Dendritic cell treated with granulocyte-macrophage colony-stimulating factor and Interleukin-4, amounts not matched to agents 40 ng/mL and 50 ng/mL, for 4 days (primary cell): ENCODE measurements at regions not wholly inside any gene's neighbourhood (a gene's known extent, or its start where the extent isn't known, plus 50 kb on each side); places are given as distances from the start of the nearest gene placed in this dataset.
"Not testable (repeated sequence)": the region's sequence is repeated elsewhere in the genome, so short reads cannot be mapped to it uniquely, and the experiment has no call there.

ENCODE experiments used
- H3K27ac Mint-ChIP-seq: one replicate; pipeline ENCODE4 v1.8.0; 2022; ENCODE audit warnings: mild to moderate bottlenecking, mixed read lengths
- H3K27me3 Mint-ChIP-seq: one replicate; pipeline ENCODE4 v1.8.0; 2022; ENCODE audit warnings: mild to moderate bottlenecking, mixed read lengths
- H3K36me3 Mint-ChIP-seq: one replicate; pipeline ENCODE4 v1.8.0; 2022; ENCODE audit warnings: low read depth, mixed read lengths
- H3K4me1 Mint-ChIP-seq: one replicate; pipeline ENCODE4 v1.8.0; 2022; ENCODE audit warnings: low read depth, mixed read lengths
- H3K4me3 Mint-ChIP-seq: one replicate; pipeline ENCODE4 v1.8.0; 2022; ENCODE audit warnings: mild to moderate bottlenecking, moderate library complexity, mixed read lengths
- H3K9me3 Mint-ChIP-seq: one replicate; pipeline ENCODE4 v1.8.0; 2022; ENCODE audit warnings: mixed read lengths
- intact Hi-C: fragments of 100-400 bp; cut with micrococcal nuclease; formaldehyde crosslinking; loops from one replicate; pipeline ENCODE4 v1.15.0; 2022

DNA sequence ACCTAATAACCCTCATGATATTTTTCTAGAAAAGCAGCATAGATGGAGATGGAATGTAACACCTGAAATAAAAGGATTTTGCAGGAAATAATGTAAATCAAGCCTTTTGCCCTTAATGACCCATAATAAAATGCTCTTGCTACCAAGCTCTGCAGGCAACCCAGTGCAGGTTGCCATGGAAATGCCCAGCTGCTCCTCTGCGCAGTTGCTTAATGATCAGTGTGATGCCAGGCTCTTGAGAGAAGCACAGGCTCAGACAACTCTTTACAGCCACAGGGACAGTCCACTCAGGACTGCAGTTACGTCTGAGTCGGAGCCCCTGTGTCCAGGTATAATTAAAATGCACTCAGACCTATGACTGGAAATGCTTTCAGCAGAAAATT lies 165.5 kb downstream of the LACC1 start:
- H3K9me3 Mint-ChIP-seq: no peaks in the 10 kb centered on the region
- no peaks in the 10 kb centered on the region for H3K4me1 Mint-ChIP-seq
- H3K4me3 Mint-ChIP-seq: no peak overlapping the region
- H3K27ac Mint-ChIP-seq: no peak overlapping the region
- H3K36me3 Mint-ChIP-seq: no peaks in the 10 kb centered on the region
- intact Hi-C loops: no loop called here
- H3K27me3 Mint-ChIP-seq: peaks cover 43% of the 10 kb centered on the region

DNA sequence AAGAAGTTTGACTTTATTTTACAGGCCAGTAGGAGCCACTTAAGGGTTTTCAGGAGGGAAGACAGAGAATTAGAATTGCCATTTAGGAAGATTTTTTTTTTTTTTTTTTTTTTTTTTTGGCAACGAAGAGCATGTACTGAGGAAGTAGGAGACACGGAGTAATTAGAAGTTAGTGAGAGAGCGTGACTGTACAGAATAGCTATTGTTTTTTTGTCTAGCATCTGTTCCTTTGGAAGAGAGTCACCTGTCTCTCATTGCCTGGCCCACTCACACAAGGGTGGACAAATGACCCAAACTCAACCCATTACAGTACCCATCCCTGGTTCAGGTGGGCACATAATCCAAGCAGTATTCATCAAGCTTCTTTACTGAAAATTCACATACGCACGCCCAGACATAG lies 166.7 kb downstream of the LACC1 start:
- Mint-ChIP-seq H3K9me3 (no peaks in the 10 kb centered on the region), H3K4me3 (no peak overlapping the region), H3K36me3 (no peaks in the 10 kb centered on the region), H3K27me3 (peaks cover 39% of the 10 kb centered on the region), H3K27ac (no peak overlapping the region), H3K4me1 (no peaks in the 10 kb centered on the region)
- intact Hi-C loops: no loop called here

DNA sequence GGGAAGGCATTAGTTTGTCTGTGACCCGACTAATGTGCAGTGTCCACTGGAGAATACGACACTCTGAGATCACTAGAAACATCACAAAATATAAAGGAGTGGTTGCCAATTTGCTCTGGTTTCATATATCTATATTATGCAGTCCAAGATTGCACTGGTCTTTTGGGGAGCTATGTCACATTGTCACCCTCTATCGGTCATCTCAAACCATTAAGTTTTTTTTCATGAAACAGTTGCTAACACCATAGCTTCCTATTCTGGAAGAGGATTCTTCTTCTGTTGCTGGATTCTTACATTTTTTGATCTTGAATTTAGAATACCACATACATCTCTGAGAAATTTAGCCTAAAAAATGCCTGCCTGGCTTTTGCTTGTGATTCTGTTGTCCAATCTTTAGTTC lies 168.6 kb downstream of the LACC1 start:
- no peaks in the 10 kb centered on the region for H3K36me3 Mint-ChIP-seq
- H3K9me3 Mint-ChIP-seq: no peaks in the 10 kb centered on the region
- peaks cover 48% of the 10 kb centered on the region for H3K27me3 Mint-ChIP-seq
- H3K4me3 Mint-ChIP-seq: no peak overlapping the region
- intact Hi-C loops: no loop called here
- no peaks in the 10 kb centered on the region for H3K4me1 Mint-ChIP-seq
- no peak overlapping the region for H3K27ac Mint-ChIP-seq

GRCh38 chr13:44049081-44049945 lies 169.6 kb downstream of the LACC1 start:
- peaks cover 51% of the 10 kb centered on the region for H3K27me3 Mint-ChIP-seq
- no peaks in the 10 kb centered on the region for H3K36me3 Mint-ChIP-seq
- no peaks in the 10 kb centered on the region for H3K9me3 Mint-ChIP-seq
- no peak overlapping the region for H3K27ac Mint-ChIP-seq
- no peak overlapping the region for H3K4me3 Mint-ChIP-seq
- intact Hi-C loops: no loop called here
- H3K4me1 Mint-ChIP-seq: no peaks in the 10 kb centered on the region

DNA sequence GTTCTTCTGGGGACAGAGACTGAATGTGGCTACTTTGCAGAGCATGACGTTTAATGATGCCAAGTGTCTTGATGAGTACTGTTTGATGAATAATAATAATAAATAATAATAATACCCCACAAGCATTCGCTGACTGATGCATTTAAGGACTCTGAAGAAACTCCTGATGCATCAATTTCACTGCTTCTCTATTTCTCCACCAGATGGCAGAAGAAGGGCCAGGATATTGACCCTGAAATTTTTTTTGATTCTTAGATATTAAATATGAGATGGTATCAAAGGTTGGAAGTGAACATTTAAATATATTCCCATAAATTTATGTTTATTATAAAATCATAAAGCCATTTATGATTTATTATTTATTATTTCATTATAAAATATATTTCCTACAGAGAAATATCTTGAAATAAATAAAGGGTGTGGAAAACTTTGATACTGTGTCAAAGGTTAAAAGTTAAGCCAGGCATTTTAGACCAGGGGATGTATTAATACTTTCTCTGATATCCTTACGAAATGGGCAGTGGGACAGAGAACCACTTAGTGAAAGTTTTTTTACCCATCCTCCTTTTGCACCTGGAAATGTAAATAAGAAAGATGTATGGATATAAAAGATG lies 170.9 kb downstream of the LACC1 start:
- Mint-ChIP-seq H3K4me3 (no peak overlapping the region), H3K27ac (no peak overlapping the region), H3K9me3 (no peaks in the 10 kb centered on the region), H3K27me3 (peaks cover 48% of the 10 kb centered on the region), H3K36me3 (no peaks in the 10 kb centered on the region), H3K4me1 (peaks cover 4% of the 10 kb centered on the region)
- intact Hi-C loops: loop anchor here (1.0 to 2.0 kb wide), 2 partner anchors 146 to 388 kb away; no protein-coding TSS in a partner anchor

- Mint-ChIP-seq H3K4me3 (no peak overlapping the region), H3K36me3 (no peaks in the 10 kb centered on the region), H3K4me1 (peaks cover 10% of the 10 kb centered on the region), H3K27me3 (peaks cover 46% of the 10 kb centered on the region), H3K27ac (no peak overlapping the region), H3K9me3 (no peaks in the 10 kb centered on the region)
- intact Hi-C loops: loop anchor here (2.0 kb wide), 1 partner anchor 147 kb away; no protein-coding TSS in a partner anchor
Measured at GRCh38 chr13:44051405-44051804, 171.7 kb downstream of the LACC1 start.

GRCh38 chr13:44051918-44052675 lies 172.4 kb downstream of the LACC1 start:
- Mint-ChIP-seq H3K4me1 (peaks cover 10% of the 10 kb centered on the region), H3K9me3 (no peaks in the 10 kb centered on the region), H3K27me3 (peaks cover 44% of the 10 kb centered on the region), H3K27ac (no peak overlapping the region), H3K36me3 (no peaks in the 10 kb centered on the region), H3K4me3 (no peak overlapping the region)
- intact Hi-C loops: loop anchor here (2.0 kb wide), 1 partner anchor 147 kb away; no protein-coding TSS in a partner anchor

DNA sequence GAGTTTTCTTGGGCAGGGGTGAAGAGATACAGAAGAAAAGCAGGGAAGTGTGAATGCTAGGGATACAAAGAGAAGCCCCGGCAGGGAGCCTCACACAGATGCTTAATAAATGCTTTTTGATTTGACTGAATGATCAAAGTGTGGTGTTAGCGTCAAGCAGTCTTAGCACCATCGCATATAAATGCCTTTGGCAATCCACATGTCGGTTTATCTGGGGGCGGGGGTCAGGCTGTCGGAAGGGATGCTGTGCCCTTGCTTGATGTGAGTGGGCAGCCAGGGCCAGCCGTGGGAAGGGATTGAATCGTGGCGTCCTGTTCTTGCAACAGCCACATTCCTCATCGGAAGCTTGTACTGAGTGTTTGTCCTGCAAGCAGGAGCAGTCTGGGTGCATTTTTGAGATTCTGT lies 173.1 kb downstream of the LACC1 start:
- H3K27me3 Mint-ChIP-seq: peaks cover 40% of the 10 kb centered on the region
- no peaks in the 10 kb centered on the region for H3K36me3 Mint-ChIP-seq
- no peaks in the 10 kb centered on the region for H3K9me3 Mint-ChIP-seq
- intact Hi-C loops: no loop called here
- H3K4me3 Mint-ChIP-seq: no peak overlapping the region
- peaks cover 10% of the 10 kb centered on the region for H3K4me1 Mint-ChIP-seq
- H3K27ac Mint-ChIP-seq: no peak overlapping the region

DNA sequence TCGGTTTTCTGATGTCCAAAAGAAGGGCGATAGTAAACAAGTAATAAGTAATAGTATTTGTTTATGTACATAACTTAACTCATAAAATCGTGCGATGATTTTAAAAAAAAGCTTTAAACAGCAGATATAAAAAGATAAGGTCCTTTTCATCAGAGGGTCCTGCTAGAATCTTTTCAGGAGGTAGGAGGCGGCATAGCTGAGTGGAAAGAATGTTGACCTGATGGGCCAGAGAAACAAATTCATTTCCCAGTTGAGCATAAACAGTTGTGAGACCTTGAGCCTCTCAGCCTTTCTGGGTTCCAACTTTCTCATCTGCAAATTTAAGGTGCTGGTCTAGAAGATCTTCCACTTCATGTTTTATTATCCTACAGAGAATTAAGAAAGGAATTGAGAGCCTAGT lies 173.5 kb downstream of the LACC1 start:
- H3K4me3 Mint-ChIP-seq: no peak overlapping the region
- H3K36me3 Mint-ChIP-seq: no peaks in the 10 kb centered on the region

DNA sequence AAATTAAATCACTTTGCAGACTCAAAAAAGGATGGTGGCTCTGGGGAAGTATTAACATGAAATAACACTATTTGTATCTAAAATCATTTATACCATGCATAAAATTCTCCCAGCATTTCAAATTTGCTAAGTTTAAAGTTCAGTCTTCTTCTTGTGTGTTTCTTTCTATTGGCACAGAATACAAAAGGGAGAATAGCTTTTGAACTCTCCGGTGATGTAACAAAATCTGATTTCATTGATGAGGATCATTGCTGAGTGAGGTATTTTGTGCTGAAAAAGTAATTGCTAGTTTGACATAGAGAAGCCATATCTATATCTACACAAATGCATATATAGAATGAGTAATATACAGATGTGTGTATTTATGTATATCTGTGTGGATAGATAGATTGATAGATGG lies 174.8 kb downstream of the LACC1 start:
- Mint-ChIP-seq H3K27me3 (peaks cover 39% of the 10 kb centered on the region), H3K4me1 (peaks cover 10% of the 10 kb centered on the region), H3K9me3 (no peaks in the 10 kb centered on the region), H3K36me3 (no peaks in the 10 kb centered on the region), H3K4me3 (no peak overlapping the region), H3K27ac (no peak overlapping the region)
- intact Hi-C loops: no loop called here

More for the DNA sequence above, 173.5 kb downstream of the LACC1 start:
- H3K9me3 Mint-ChIP-seq: no peaks in the 10 kb centered on the region
- H3K27me3 Mint-ChIP-seq: peaks cover 40% of the 10 kb centered on the region
- H3K27ac Mint-ChIP-seq: no peak overlapping the region
- intact Hi-C loops: no loop called here
- peaks cover 10% of the 10 kb centered on the region for H3K4me1 Mint-ChIP-seq

GRCh38 chr13:44055681-44056080 lies 176.0 kb downstream of the LACC1 start:
- H3K36me3 Mint-ChIP-seq, intact Hi-C loops, H3K4me3 Mint-ChIP-seq, H3K9me3 Mint-ChIP-seq, H3K27ac Mint-ChIP-seq: not testable (repeated sequence)
- peaks cover 48% of the 10 kb centered on the region for H3K27me3 Mint-ChIP-seq
- H3K4me1 Mint-ChIP-seq: peaks cover 10% of the 10 kb centered on the region

DNA sequence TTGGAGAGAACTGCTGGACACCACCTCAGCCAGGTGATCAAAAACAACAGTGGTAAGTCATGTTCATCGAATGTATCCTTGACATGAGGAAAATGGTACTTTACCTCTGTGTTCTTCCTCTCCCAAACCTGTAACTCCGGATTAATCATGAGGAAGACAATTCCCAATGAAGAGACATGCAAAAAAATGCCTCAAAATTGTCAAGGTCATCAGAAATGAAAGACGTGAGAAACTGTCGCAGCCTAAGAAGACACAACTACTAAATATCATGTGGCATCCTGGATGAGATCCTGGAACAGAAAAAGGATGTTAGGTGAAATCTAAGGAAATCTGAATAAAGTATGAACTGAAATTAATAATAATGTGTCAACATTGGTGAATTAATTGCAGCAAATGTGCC lies 178.4 kb downstream of the LACC1 start:
- Mint-ChIP-seq H3K27me3 (peaks cover 46% of the 10 kb centered on the region), H3K4me1 (peaks cover 10% of the 10 kb centered on the region), H3K36me3 (no peaks in the 10 kb centered on the region), H3K27ac (no peak overlapping the region), H3K9me3 (no peaks in the 10 kb centered on the region), H3K4me3 (no peak overlapping the region)
- intact Hi-C loops: no loop called here

- Mint-ChIP-seq H3K4me3 (no peak overlapping the region), H3K9me3 (no peaks in the 10 kb centered on the region), H3K27ac (no peak overlapping the region), H3K36me3 (no peaks in the 10 kb centered on the region), H3K4me1 (peaks cover 10% of the 10 kb centered on the region), H3K27me3 (peaks cover 46% of the 10 kb centered on the region)
- intact Hi-C loops: no loop called here
Measured at GRCh38 chr13:44058624-44059215, 179.0 kb downstream of the LACC1 start.

- H3K27ac Mint-ChIP-seq: no peak overlapping the region
Measured at GRCh38 chr13:44061876-44062275, 182.2 kb downstream of the LACC1 start.

More at GRCh38 chr13:44061876-44062275, 182.2 kb downstream of the LACC1 start:
- H3K4me1 Mint-ChIP-seq: no peaks in the 10 kb centered on the region
- no peaks in the 10 kb centered on the region for H3K36me3 Mint-ChIP-seq
- H3K4me3 Mint-ChIP-seq: no peak overlapping the region
- H3K9me3 Mint-ChIP-seq: peaks cover 4% of the 10 kb centered on the region
- H3K27me3 Mint-ChIP-seq: peaks cover 49% of the 10 kb centered on the region
- intact Hi-C loops: no loop called here
